ENCODE measurements at regions not wholly inside any gene's neighbourhood (a gene's known extent, or its start where the extent isn't known, plus 50 kb on each side); places are given as distances from the start of the nearest gene placed in this dataset.

GRCh38 chr7:41007351-41007751, 695.5 kb downstream of the INHBA start:
- FAIRE-seq: no peak
- TF ChIP-seq CTCF (IDR thresholded peaks at IDR 0.05; ENCODE audit: insufficient read depth, missing control alignments): no peak
- DNase-seq (ENCODE audit: insufficient read length, low spot score): no peak

DNA sequence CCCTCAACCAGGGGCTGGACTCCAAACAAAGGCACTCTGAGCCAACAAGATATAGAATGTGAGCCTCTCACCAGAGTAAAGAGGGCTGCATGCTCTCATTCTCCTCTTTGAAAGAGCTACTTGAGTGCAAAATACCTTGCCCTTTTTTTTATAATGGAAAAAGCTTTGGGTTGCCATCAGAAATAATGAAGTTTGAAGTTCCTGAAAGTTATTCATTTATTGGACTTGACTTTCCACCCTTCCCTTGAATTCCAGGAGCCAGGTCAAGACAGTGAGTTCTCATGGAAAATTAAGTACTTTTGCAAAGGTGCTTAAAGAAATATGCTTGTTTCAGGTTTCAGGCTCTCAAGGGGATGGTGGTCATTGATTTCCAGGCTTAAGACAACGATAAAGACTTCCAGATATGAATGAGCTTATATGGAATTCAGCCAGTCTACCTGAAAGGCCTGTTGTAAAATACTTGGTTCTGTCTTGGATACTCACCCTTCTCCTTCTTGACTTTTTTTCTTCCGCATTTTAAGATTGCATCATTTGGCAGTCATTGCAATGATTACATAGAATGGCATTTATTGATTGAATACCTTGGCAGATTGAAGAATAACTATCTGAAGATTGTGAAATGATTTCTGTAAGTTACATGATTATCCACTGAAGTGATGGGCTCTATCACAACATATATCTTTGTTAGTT, 696.4 kb downstream of the INHBA start:
- DNase-seq (ENCODE audit: insufficient read length, low spot score) (no peak), FAIRE-seq (no peak)

DNA sequence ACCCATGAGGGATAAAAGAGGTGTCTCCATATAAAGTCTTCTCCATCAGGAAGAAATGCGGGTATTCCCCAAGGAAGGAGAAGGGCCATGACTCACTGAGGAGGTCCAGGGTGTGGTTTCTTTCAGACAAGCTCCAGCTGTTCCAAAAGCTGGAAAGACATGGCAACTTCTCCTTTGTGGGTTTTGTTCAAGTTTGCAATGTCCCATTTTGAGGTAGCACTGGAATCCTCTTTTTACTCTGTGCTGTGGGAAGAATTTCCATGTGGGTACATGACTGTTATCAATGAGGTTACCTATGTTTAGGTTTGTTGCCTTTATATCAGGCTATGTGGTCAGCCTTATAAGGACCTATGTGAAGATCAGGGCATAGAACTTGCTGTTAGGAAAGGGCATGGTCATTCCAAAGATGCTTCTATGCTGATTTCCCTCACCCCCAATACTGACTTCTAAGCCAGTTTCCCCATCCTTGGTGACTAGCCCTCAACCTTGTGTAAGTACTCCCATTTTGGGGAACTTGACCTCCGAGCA, 697.5 kb downstream of the INHBA start:
- DNase-seq (ENCODE audit: insufficient read length, low spot score): no peak

More for the DNA sequence above, 696.4 kb downstream of the INHBA start:
- TF ChIP-seq CTCF (IDR thresholded peaks at IDR 0.05; ENCODE audit: insufficient read depth, missing control alignments): no peak

DNA sequence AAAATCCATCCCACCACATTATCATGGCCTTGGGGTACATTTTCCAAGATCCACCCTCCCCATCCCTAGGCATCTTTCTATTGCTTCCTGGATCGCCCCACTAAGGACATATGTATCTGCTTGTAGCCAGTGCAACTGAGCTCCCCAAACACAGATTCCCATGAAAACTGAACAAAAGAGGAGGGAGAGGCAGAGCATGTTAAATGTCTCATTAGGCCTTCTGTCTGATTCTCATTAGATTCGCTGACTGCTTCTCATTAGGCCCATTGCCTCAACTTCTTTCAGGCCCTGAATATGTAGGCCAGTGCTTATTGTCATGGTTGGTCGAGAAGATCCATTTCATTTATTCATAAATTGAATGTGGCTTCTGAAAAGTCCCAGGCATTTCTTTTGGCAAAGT, 698.9 kb downstream of the INHBA start:
- FAIRE-seq (no peak), DNase-seq (ENCODE audit: insufficient read length, low spot score) (no peak)
- no peak for TF ChIP-seq CTCF (IDR thresholded peaks at IDR 0.05; ENCODE audit: insufficient read depth, missing control alignments)

More for the DNA sequence above, 697.5 kb downstream of the INHBA start:
- no peak for FAIRE-seq
- no peak for TF ChIP-seq CTCF (IDR thresholded peaks at IDR 0.05; ENCODE audit: insufficient read depth, missing control alignments)

- no peak for TF ChIP-seq CTCF (IDR thresholded peaks at IDR 0.05; ENCODE audit: insufficient read depth, missing control alignments)
- FAIRE-seq (no peak), DNase-seq (ENCODE audit: insufficient read length, low spot score) (no peak)
These were observed 699.3 kb downstream of the INHBA start for GRCh38 chr7:41003611-41003940.

- DNase-seq (ENCODE audit: insufficient read length, low spot score): no peak
- peak; percentile 53 for TF ChIP-seq CTCF (IDR thresholded peaks at IDR 0.05; ENCODE audit: insufficient read depth, missing control alignments)
- no peak for FAIRE-seq
These were observed 699.9 kb downstream of the INHBA start for GRCh38 chr7:41002741-41003610.

All from D721Med (cell line).